ENCODE measurements at regions not wholly inside any gene's neighbourhood (a gene's known extent, or its start where the extent isn't known, plus 50 kb on each side); places are given as distances from the start of the nearest gene placed in this dataset.
"Not testable (repeated sequence)": the region's sequence is repeated elsewhere in the genome, so short reads cannot be mapped to it uniquely, and the experiment has no call there.

DNA sequence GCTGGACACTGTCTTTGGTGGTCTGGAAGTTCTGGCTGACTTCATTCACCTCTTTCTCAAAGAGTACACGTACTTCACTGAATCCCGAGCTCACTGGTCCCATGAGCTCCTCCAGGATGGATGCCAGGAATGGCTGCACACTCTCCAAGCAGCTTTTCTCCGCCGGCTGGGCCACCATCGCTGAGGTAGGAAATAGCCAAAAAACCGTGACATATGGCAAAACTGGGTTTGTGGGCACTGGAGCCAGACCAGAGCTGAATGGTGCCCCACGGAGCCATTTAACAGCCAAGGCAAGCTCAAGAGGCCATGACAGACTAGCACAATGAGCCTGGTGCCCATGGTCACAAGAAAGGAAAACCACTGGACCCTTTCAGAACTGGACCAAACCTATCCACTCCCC, 64.0 kb upstream of the EDEM3 start:
- Histone ChIP-seq H3K4me1 (ENCODE audit: low read length) (no peaks in the 10 kb centered on the region), H4K20me1 (ENCODE audit: insufficient read depth, low read depth, low read length) (no peaks in the 10 kb centered on the region), H3K36me3 (ENCODE audit: insufficient read depth, low read length) (peaks cover 4% of the 10 kb centered on the region; the same call in 1 of the 2 replicates), H3K4me2 (ENCODE audit: low read depth, low read length, poor library complexity, severe bottlenecking) (no peak overlapping the region), H3K9me3 (ENCODE audit: low read length) (peaks cover 8% of the 10 kb centered on the region; the same call in 1 of the 2 replicates), H3K27ac (ENCODE audit: low read length) (no peak overlapping the region), H2AFZ (ENCODE audit: low read length) (no peak overlapping the region), H3K4me3 (ENCODE audit: low read length) (no peak overlapping the region), H3K27me3 (ENCODE audit: low read length) (no peaks in the 10 kb centered on the region), H3K9me2 (replicated peaks; ENCODE audit: insufficient read depth, low read length) (no peaks in the 10 kb centered on the region), H3K9ac (ENCODE audit: low read length) (no peak overlapping the region), H3K79me2 (ENCODE audit: low read length) (no peaks in the 10 kb centered on the region)
- no peak for DNase-seq

GRCh38 chr1:184817003-184817402, 62.3 kb upstream of the EDEM3 start:
- H3K36me3 ChIP-seq (ENCODE audit: insufficient read depth, low read length); DNase-seq; H3K4me1 ChIP-seq (ENCODE audit: low read length); H3K4me3 ChIP-seq (ENCODE audit: low read length); H4K20me1 ChIP-seq (ENCODE audit: insufficient read depth, low read depth, low read length); H2AFZ ChIP-seq (ENCODE audit: low read length); H3K9me3 ChIP-seq (ENCODE audit: low read length); H3K9ac ChIP-seq (ENCODE audit: low read length); H3K9me2 ChIP-seq (replicated peaks; ENCODE audit: insufficient read depth, low read length); H3K79me2 ChIP-seq (ENCODE audit: low read length); H3K27me3 ChIP-seq (ENCODE audit: low read length); H3K27ac ChIP-seq (ENCODE audit: low read length); H3K4me2 ChIP-seq (ENCODE audit: low read depth, low read length, poor library complexity, severe bottlenecking): not testable (repeated sequence)

DNA sequence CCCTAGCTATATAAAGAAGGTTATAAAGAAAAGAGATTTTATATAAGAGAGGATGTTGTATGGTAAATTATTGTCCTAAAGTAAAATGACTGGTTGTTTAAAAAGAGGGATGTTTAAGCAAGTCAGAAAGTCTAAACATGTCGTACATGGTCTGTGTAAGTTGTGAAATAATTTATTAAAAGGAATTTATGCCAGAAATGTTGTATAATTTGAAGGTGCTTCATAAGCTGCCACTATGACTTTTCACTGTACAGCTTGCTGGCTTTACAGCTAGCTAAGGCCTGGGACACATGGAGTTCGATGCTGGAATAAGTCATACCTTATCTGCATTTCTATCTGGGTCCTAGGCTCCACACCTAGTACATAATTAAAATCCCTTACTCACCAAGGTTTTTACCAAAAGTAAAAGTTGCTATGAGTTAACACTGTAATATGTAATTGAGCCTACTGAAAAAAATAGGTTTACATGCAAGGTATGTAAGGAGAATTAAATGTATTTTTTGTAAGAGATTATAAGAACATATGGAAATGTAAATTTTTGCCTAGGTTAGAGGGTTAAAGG, 59.0 kb upstream of the EDEM3 start:
- Histone ChIP-seq H3K4me3 (ENCODE audit: low read length) (no peak overlapping the region), H2AFZ (ENCODE audit: low read length) (no peak overlapping the region), H3K9ac (ENCODE audit: low read length) (no peak overlapping the region), H3K27me3 (ENCODE audit: low read length) (no peaks in the 10 kb centered on the region), H3K4me1 (ENCODE audit: low read length) (no peaks in the 10 kb centered on the region), H3K9me2 (replicated peaks; ENCODE audit: insufficient read depth, low read length) (no peaks in the 10 kb centered on the region), H3K4me2 (ENCODE audit: low read depth, low read length, poor library complexity, severe bottlenecking) (no peak overlapping the region), H4K20me1 (ENCODE audit: insufficient read depth, low read depth, low read length) (no peaks in the 10 kb centered on the region), H3K9me3 (ENCODE audit: low read length) (peaks cover 10% of the 10 kb centered on the region; the same call in 1 of the 2 replicates), H3K36me3 (ENCODE audit: insufficient read depth, low read length) (peaks cover 5% of the 10 kb centered on the region; the same call in 1 of the 2 replicates), H3K27ac (ENCODE audit: low read length) (no peak overlapping the region), H3K79me2 (ENCODE audit: low read length) (no peaks in the 10 kb centered on the region)
- no peak for DNase-seq

GRCh38 chr1:184811439-184812111, 56.9 kb upstream of the EDEM3 start:
- Histone ChIP-seq H3K36me3 (ENCODE audit: insufficient read depth, low read length) (peaks cover 3% of the 10 kb centered on the region; the same call in 1 of the 2 replicates), H4K20me1 (ENCODE audit: insufficient read depth, low read depth, low read length) (no peaks in the 10 kb centered on the region), H3K4me2 (ENCODE audit: low read depth, low read length, poor library complexity, severe bottlenecking) (no peak overlapping the region), H3K9me2 (replicated peaks; ENCODE audit: insufficient read depth, low read length) (no peaks in the 10 kb centered on the region), H3K79me2 (ENCODE audit: low read length) (no peaks in the 10 kb centered on the region), H3K27me3 (ENCODE audit: low read length) (no peaks in the 10 kb centered on the region), H2AFZ (ENCODE audit: low read length) (no peak overlapping the region), H3K4me1 (ENCODE audit: low read length) (peaks cover 5% of the 10 kb centered on the region), H3K9ac (ENCODE audit: low read length) (no peak overlapping the region), H3K9me3 (ENCODE audit: low read length) (peaks cover 10% of the 10 kb centered on the region; the same call in 1 of the 2 replicates), H3K4me3 (ENCODE audit: low read length) (no peak overlapping the region), H3K27ac (ENCODE audit: low read length) (no peak overlapping the region)
- DNase-seq: no peak

DNA sequence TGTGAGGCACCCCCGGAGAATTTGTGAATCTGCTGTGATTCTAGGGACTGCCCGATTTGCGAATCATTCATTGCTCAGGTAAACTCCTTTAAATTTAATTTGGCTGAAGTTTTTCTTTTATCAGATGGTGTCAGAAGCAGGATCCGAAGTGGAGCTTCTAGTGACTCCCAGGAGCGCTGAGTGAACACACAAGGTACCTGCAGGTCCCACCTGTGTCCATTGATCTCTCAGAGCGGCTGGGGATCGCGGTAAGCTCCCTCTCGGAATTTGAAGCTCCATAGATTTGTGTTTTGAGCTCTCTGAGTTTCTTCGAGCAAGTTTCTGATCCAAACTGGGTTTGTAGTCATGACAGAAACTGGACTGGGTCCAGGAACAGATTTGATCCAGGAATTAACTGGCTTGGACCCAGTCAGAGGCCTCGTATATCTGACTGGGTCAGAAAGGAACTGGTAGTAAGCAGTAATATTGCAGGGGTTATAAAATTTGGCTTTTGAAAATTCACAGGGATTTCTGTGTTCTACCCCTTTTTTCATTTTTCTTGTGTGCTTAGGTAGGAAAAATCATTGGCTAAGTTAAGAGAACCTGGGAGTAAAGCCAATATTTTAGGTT, 56.2 kb upstream of the EDEM3 start:
- H3K4me2 ChIP-seq (ENCODE audit: low read depth, low read length, poor library complexity, severe bottlenecking): no peak overlapping the region
- no peaks in the 10 kb centered on the region for H3K27me3 ChIP-seq (ENCODE audit: low read length)
- no peaks in the 10 kb centered on the region for H4K20me1 ChIP-seq (ENCODE audit: insufficient read depth, low read depth, low read length)
- peaks cover 12% of the 10 kb centered on the region for H3K4me1 ChIP-seq (ENCODE audit: low read length)
- H3K9ac ChIP-seq (ENCODE audit: low read length): no peak overlapping the region
- H3K9me3 ChIP-seq (ENCODE audit: low read length): peaks cover 10% of the 10 kb centered on the region; the same call in 1 of the 2 replicates
- no peaks in the 10 kb centered on the region for H3K79me2 ChIP-seq (ENCODE audit: low read length)
- no peak overlapping the region for H2AFZ ChIP-seq (ENCODE audit: low read length)
- H3K36me3 ChIP-seq (ENCODE audit: insufficient read depth, low read length): peaks cover 3% of the 10 kb centered on the region; the same call in 1 of the 2 replicates
- no peak overlapping the region for H3K27ac ChIP-seq (ENCODE audit: low read length)
- H3K4me3 ChIP-seq (ENCODE audit: low read length): no peak overlapping the region
- no peak for DNase-seq
- no peaks in the 10 kb centered on the region for H3K9me2 ChIP-seq (replicated peaks; ENCODE audit: insufficient read depth, low read length)

- peak; percentile 56 for DNase-seq
Measured at GRCh38 chr1:184806296-184806721, 51.7 kb upstream of the EDEM3 start.

DNA sequence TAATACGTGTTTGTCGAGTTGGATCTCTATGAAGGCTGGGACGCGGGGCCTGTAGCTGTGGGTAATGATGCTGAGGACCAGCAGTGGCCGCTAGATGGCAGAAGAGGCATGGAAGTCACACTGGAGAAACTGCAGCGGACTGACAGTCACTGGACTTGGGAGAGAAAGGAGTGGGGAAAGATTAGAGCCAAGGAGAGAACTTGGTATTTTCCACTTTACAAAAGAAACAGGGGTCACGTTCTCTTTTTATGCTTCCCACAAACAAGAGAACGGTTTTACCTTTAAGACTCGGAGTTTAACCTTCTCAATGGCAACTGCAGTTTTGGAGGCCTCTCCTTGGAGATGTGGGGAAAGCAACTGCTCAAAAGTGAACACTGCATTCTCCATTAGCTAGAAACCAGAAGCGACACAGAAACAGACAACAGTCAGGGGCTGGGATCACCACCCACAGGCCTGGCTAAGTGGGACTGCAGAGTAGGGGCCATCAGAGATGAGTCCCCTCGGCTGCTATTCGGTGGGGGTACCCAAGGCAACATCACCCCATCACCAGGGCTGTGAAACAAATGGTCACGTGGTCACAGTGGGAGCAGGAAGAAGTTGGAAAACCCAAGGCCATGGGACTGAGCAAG, 51.1 kb upstream of the EDEM3 start:
- Histone ChIP-seq H3K36me3 (ENCODE audit: insufficient read depth, low read length) (no peaks in the 10 kb centered on the region; the same call in 1 of the 2 replicates), H4K20me1 (ENCODE audit: insufficient read depth, low read depth, low read length) (no peaks in the 10 kb centered on the region), H3K4me2 (ENCODE audit: low read depth, low read length, poor library complexity, severe bottlenecking) (peak overlapping the region; percentile 45), H3K27me3 (ENCODE audit: low read length) (no peaks in the 10 kb centered on the region), H3K79me2 (ENCODE audit: low read length) (no peaks in the 10 kb centered on the region), H3K4me3 (ENCODE audit: low read length) (no peak overlapping the region), H2AFZ (ENCODE audit: low read length) (no peak overlapping the region), H3K27ac (ENCODE audit: low read length) (no peak overlapping the region), H3K9ac (ENCODE audit: low read length) (no peak overlapping the region), H3K9me2 (replicated peaks; ENCODE audit: insufficient read depth, low read length) (no peaks in the 10 kb centered on the region), H3K4me1 (ENCODE audit: low read length) (peaks cover 26% of the 10 kb centered on the region), H3K9me3 (ENCODE audit: low read length) (no peaks in the 10 kb centered on the region)
- DNase-seq: peak; percentile 85

More at GRCh38 chr1:184806296-184806721, 51.7 kb upstream of the EDEM3 start:
- Histone ChIP-seq H3K27me3 (ENCODE audit: low read length) (no peaks in the 10 kb centered on the region), H3K4me1 (ENCODE audit: low read length) (peaks cover 26% of the 10 kb centered on the region), H2AFZ (ENCODE audit: low read length) (no peak overlapping the region), H3K4me3 (ENCODE audit: low read length) (no peak overlapping the region), H3K9ac (ENCODE audit: low read length) (0 out of 2 replicates have a peak overlapping the region, but pooled peaks have one; percentile 20), H3K36me3 (ENCODE audit: insufficient read depth, low read length) (no peaks in the 10 kb centered on the region; the same call in 1 of the 2 replicates), H4K20me1 (ENCODE audit: insufficient read depth, low read depth, low read length) (no peaks in the 10 kb centered on the region), H3K27ac (ENCODE audit: low read length) (no peak overlapping the region), H3K9me2 (replicated peaks; ENCODE audit: insufficient read depth, low read length) (no peaks in the 10 kb centered on the region), H3K4me2 (ENCODE audit: low read depth, low read length, poor library complexity, severe bottlenecking) (peak overlapping the region; percentile 45), H3K79me2 (ENCODE audit: low read length) (no peaks in the 10 kb centered on the region), H3K9me3 (ENCODE audit: low read length) (no peaks in the 10 kb centered on the region)

Measured in Karpas-422 (cell line).